Neuronal stem cell (in vitro differentiated cells): ENCODE measurements at regions not wholly inside any gene's neighbourhood (a gene's known extent, or its start where the extent isn't known, plus 50 kb on each side); places are given as distances from the start of the nearest gene placed in this dataset.

ENCODE experiments used
- DNase-seq: peaks from one replicate; pipeline ENCODE4 v3.0.0-alpha.2; 2013; ENCODE audit warnings: low spot score
- H2AFZ ChIP-seq: one replicate; pipeline ENCODE4 v1.6.1; 2013; ENCODE audit warnings: mild to moderate bottlenecking, low read length, inconsistent platforms
- H2AK5ac ChIP-seq: 2 replicates; pipeline ENCODE4 v1.6.1; 2013; ENCODE audit warnings: low read depth, mild to moderate bottlenecking, inconsistent platforms, low read length, moderate library complexity, mixed read lengths
- H2BK120ac ChIP-seq: 2 replicates; pipeline ENCODE4 v1.6.1; 2013; ENCODE audit warnings: low read depth, mild to moderate bottlenecking, inconsistent platforms, low read length, moderate library complexity, mixed read lengths
- H2BK12ac ChIP-seq: one replicate; pipeline ENCODE4 v1.6.1; 2013; ENCODE audit warnings: low read length, inconsistent platforms
- H2BK15ac ChIP-seq: 2 replicates; pipeline ENCODE4 v1.6.1; 2013; ENCODE audit warnings: mild to moderate bottlenecking, low read length, inconsistent platforms, mixed read lengths
- H2BK5ac ChIP-seq: one replicate; pipeline ENCODE4 v1.6.1; 2013; ENCODE audit warnings: inconsistent platforms, mild to moderate bottlenecking, low read length, moderate library complexity
- H3K14ac ChIP-seq: one replicate; pipeline ENCODE4 v1.6.1; 2013; ENCODE audit warnings: low read length, inconsistent platforms
- H3K18ac ChIP-seq: 2 replicates; pipeline ENCODE4 v1.6.1; 2013; ENCODE audit warnings: low read length, inconsistent platforms
- H3K23ac ChIP-seq: 2 replicates; pipeline ENCODE4 v1.6.1; 2013; ENCODE audit warnings: low read depth, mild to moderate bottlenecking, mixed read lengths, low read length, inconsistent platforms; ENCODE audit not compliant: poor library complexity
- H3K27ac ChIP-seq: replicated peaks from 3 replicates; pipeline ENCODE4 v1.5.1; 2013; ENCODE audit warnings: low read length, inconsistent platforms
- H3K27me3 ChIP-seq, 3 experiments: 2 replicates each; pipeline ENCODE4 v1.6.1; 2013; ENCODE audit warnings: low read length in 3 of 3, mild to moderate bottlenecking in 2 of 3, inconsistent platforms in 1 of 3, low read depth in 1 of 3, mixed read lengths in 1 of 3, moderate library complexity in 1 of 3; ENCODE audit not compliant: control insufficient read depth in 3 of 3, insufficient read depth in 3 of 3
- H3K36me3 ChIP-seq, 2 donors: replicated peaks in 1 of 2; 2 replicates each; pipeline ENCODE4 v1.6.1; 2013; ENCODE audit warnings: low read length in 2 of 2; ENCODE audit not compliant: control insufficient read depth in 2 of 2, insufficient read depth in 2 of 2
- H3K4ac ChIP-seq: 2 replicates; pipeline ENCODE4 v1.6.1; 2013; ENCODE audit warnings: inconsistent platforms, mild to moderate bottlenecking, low read length, moderate library complexity
- H3K4me1 ChIP-seq, 2 donors: 1 replicate in 1 of 2; 2 replicates in 1 of 2; pipeline ENCODE4 v1.6.1; 2013; ENCODE audit warnings: low read length in 2 of 2, low read depth in 1 of 2; ENCODE audit not compliant: control insufficient read depth in 2 of 2, insufficient read depth in 1 of 2
- H3K4me2 ChIP-seq: one replicate; pipeline ENCODE4 v1.6.1; 2013; ENCODE audit warnings: mild to moderate bottlenecking, low read length, inconsistent platforms; ENCODE audit not compliant: insufficient read depth, poor library complexity, severe bottlenecking
- H3K4me3 ChIP-seq, 2 donors: 2 replicates each; pipeline ENCODE4 v1.5.1; 2013; ENCODE audit warnings: low read length in 2 of 2, mild to moderate bottlenecking in 2 of 2, inconsistent platforms in 1 of 2, moderate library complexity in 1 of 2
- H3K79me1 ChIP-seq: one replicate; pipeline ENCODE4 v1.6.1; 2013; ENCODE audit warnings: low read depth, mild to moderate bottlenecking, inconsistent platforms, low read length, moderate library complexity
- H3K9ac ChIP-seq: one replicate; pipeline ENCODE4 v1.6.1; 2013; ENCODE audit warnings: mild to moderate bottlenecking, low read depth, low read length, inconsistent platforms; ENCODE audit not compliant: poor library complexity
- H3K9me3 ChIP-seq, 2 donors: replicated peaks in 1 of 2; 2 replicates each; pipeline versions ENCODE3 to v1.6.1; 2013; ENCODE audit warnings: low read length in 2 of 2, mild to moderate bottlenecking in 2 of 2, inconsistent platforms in 1 of 2, low read depth in 1 of 2, mixed read lengths in 1 of 2, moderate library complexity in 1 of 2; ENCODE audit not compliant: control insufficient read depth in 2 of 2, insufficient read depth in 1 of 2
- H4K8ac ChIP-seq: one replicate; pipeline ENCODE4 v1.6.1; 2013; ENCODE audit warnings: low read depth, mild to moderate bottlenecking, inconsistent platforms, low read length, moderate library complexity
- H4K91ac ChIP-seq: one replicate; pipeline ENCODE4 v1.6.1; 2013; ENCODE audit warnings: low read length, low read depth, mild to moderate bottlenecking, inconsistent platforms; ENCODE audit not compliant: poor library complexity
- WGBS, 2 donors: extraction: QIAGEN DNeasy Blood & Tissue Kit; methylation state at CpG; one replicate each; pipeline ENCODE4 v1.1.7; 2013; ENCODE audit warnings: missing lambda C conversion rate in 2 of 2, mixed read lengths in 1 of 2; ENCODE audit not compliant: insufficient read length in 2 of 2, insufficient replicate concordance in 1 of 2; ENCODE audit errors: extremely low coverage in 2 of 2; 5-methylcytosine and 5-hydroxymethylcytosine counted together

DNA sequence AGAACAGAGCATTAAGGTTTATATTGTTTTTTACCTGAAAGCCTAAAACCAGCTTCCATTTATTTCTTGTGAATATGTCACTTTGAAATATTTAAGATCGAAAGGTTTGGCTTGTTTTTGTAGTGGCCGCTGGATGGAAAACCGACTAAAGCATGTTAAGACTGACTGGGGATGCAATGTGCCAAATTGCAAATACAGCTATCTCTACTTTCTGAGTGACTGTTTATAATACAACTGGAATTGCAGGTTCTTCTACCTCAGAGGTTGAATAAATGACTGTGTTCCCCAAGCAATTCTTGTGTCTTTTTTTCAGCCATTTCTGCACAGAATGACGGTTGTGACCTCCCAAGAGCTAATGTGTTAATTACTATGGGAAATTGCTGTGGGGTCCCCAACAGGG, 50.0 kb upstream of the TMTC4 start:
- Histone ChIP-seq H3K4me1 (no peaks in the 10 kb centered on the region), H3K9me3 (peaks cover 0 to 3% of the 10 kb centered on the region in 2 donors), H2AFZ (no peak overlapping the region), H2BK5ac (no peak overlapping the region), H3K27me3 (peaks cover 0 to 2% (median 0%) of the 10 kb centered on the region in 3 experiments), H3K14ac (no peak overlapping the region), H3K79me1 (no peaks in the 10 kb centered on the region), H3K4me2 (no peak overlapping the region), H3K36me3 (no peaks in the 10 kb centered on the region), H4K8ac (no peak overlapping the region), H2BK15ac (no peak overlapping the region), H2AK5ac (no peak overlapping the region), H4K91ac (no peak overlapping the region), H3K9ac (no peak overlapping the region), H3K4ac (no peak overlapping the region), H2BK120ac (no peak overlapping the region), H3K23ac (no peak overlapping the region), H3K4me3 (no peak overlapping the region), H2BK12ac (no peak overlapping the region), H3K27ac (no peak overlapping the region), H3K18ac (no peak overlapping the region)
- WGBS, 2 donors: no CpG with 5 or more reads among the region's 4 CpGs
- no peak for DNase-seq
